WTC11 (cell line): ENCODE measurements at regions not wholly inside any gene's neighbourhood (a gene's known extent, or its start where the extent isn't known, plus 50 kb on each side); places are given as distances from the start of the nearest gene placed in this dataset.

Experiments used
- ATAC-seq: fragments of 200-7000 bp; cut with Tn5 transposase; 2 replicates; pipeline ENCODE4 v1.10.0; 2021; ENCODE audit warnings: mild to moderate bottlenecking, moderate library complexity
- CTCF ChIA-PET: fragments of 300-600 bp; sonication (Branson Sonifier 250); formaldehyde crosslinking; loops from one replicate; lab custom pipeline; 2021; ENCODE audit warnings: antibody characterized with exemption; lab: Charles Lee
- POLR2A ChIA-PET: fragments of 350-600 bp; sonication (Branson Sonifier 250); formaldehyde crosslinking; loops from one replicate; lab custom pipeline; 2021; ENCODE audit warnings: antibody characterized with exemption; lab: Charles Lee
- DNase-seq: peaks from one replicate; pipeline ENCODE4 v3.0.0; 2021; ENCODE audit warnings: low spot score
- H3K27ac Mint-ChIP-seq: 2 replicates; pipeline ENCODE4 v1.8.0; 2021; ENCODE audit warnings: mixed read lengths
- H3K27me3 Mint-ChIP-seq: 2 replicates; pipeline ENCODE4 v1.8.0; 2021; ENCODE audit warnings: low read depth, mild to moderate bottlenecking, moderate library complexity, mixed read lengths
- H3K36me3 Mint-ChIP-seq: 2 replicates; pipeline ENCODE4 v1.8.0; 2021; ENCODE audit warnings: mixed read lengths
- H3K4me1 Mint-ChIP-seq: 2 replicates; pipeline ENCODE4 v1.8.0; 2022; ENCODE audit warnings: mixed read lengths
- H3K4me3 Mint-ChIP-seq: 2 replicates; pipeline ENCODE4 v1.8.0; 2021; ENCODE audit warnings: mild to moderate bottlenecking, moderate library complexity, mixed read lengths
- H3K9me3 Mint-ChIP-seq: 2 replicates; pipeline ENCODE4 v1.8.0; 2021; ENCODE audit warnings: mixed read lengths
- AFF4 ChIP-seq: sonication (generic); formaldehyde crosslinking; IDR thresholded peaks from 2 replicates; pipeline ENCODE4 v1.8.1; 2023; ENCODE audit warnings: mild to moderate bottlenecking, missing genetic modification reagents, borderline replicate concordance
- CREM ChIP-seq: sonication (generic); formaldehyde crosslinking; IDR thresholded peaks from 2 replicates; pipeline ENCODE4 v1.8.1; 2022; ENCODE audit warnings: mild to moderate bottlenecking, missing genetic modification reagents, moderate library complexity
- EMX1 ChIP-seq: fragments of 250-450 bp; sonication (Bioruptor Pico); IDR thresholded peaks from 2 replicates; pipeline ENCODE4 v1.8.0; 2021; ENCODE audit warnings: mild to moderate bottlenecking
- HMGA2 ChIP-seq: fragments of 250-450 bp; sonication (Bioruptor Pico); IDR thresholded peaks from 2 replicates; pipeline ENCODE4 v1.4.0; 2021; ENCODE audit warnings: mild to moderate bottlenecking, moderate library complexity
- HMGXB4 ChIP-seq: sonication (generic); formaldehyde crosslinking; IDR thresholded peaks from 2 replicates; pipeline ENCODE4 v1.8.1; 2023; ENCODE audit warnings: mild to moderate bottlenecking, moderate library complexity, missing genetic modification reagents
- JAZF1 ChIP-seq: fragments of 250-450 bp; sonication (Bioruptor Pico); IDR thresholded peaks from 2 replicates; pipeline ENCODE4 v1.9.0; 2021; ENCODE audit warnings: moderate library complexity, mild to moderate bottlenecking, inconsistent platforms
- MXD4 ChIP-seq: fragments of 250-450 bp; sonication (Bioruptor Pico); IDR thresholded peaks from 2 replicates; pipeline ENCODE4 v1.8.0; 2021; ENCODE audit warnings: mild to moderate bottlenecking, moderate library complexity, borderline replicate concordance
- NFE2L1 ChIP-seq: sonication (generic); formaldehyde crosslinking; IDR thresholded peaks from 2 replicates; pipeline ENCODE4 v1.8.1; 2023; ENCODE audit warnings: missing genetic modification reagents
- NR3C1 ChIP-seq: sonication (generic); formaldehyde crosslinking; conservative IDR thresholded peaks from 2 replicates; pipeline ENCODE4 v1.8.1; 2023; ENCODE audit warnings: low read depth, mild to moderate bottlenecking, missing genetic modification reagents
- TEAD1 ChIP-seq: sonication (generic); formaldehyde crosslinking; IDR thresholded peaks from 2 replicates; pipeline ENCODE4 v1.8.0; 2022; ENCODE audit warnings: mild to moderate bottlenecking, missing genetic modification reagents
- ZNF423 ChIP-seq: fragments of 250-450 bp; sonication (Bioruptor Pico); IDR thresholded peaks from 2 replicates; pipeline ENCODE4 v2.1.2; 2022; ENCODE audit warnings: mild to moderate bottlenecking, moderate library complexity
- ZNF532 ChIP-seq: fragments of 250-450 bp; sonication (Bioruptor Pico); IDR thresholded peaks from 2 replicates; pipeline ENCODE4 v1.9.0; 2021; ENCODE audit warnings: mild to moderate bottlenecking, borderline replicate concordance
- ZSCAN18 ChIP-seq: fragments of 250-450 bp; sonication (Bioruptor Pico); IDR thresholded peaks from 2 replicates; pipeline ENCODE4 v2.1.2; 2022; ENCODE audit warnings: mild to moderate bottlenecking, moderate library complexity
- TF ChIP-seq, protein P1 (sequence below): fragments of 200-600 bp; IDR thresholded peaks from 2 replicates; pipeline ENCODE4 v1.8.0; 2022; ENCODE audit warnings: antibody characterized with exemption
- TF ChIP-seq, protein P2 (sequence below): sonication (generic); formaldehyde crosslinking; IDR thresholded peaks from 2 replicates; pipeline ENCODE4 v1.8.1; 2022; ENCODE audit warnings: mild to moderate bottlenecking, missing genetic modification reagents, moderate library complexity, borderline replicate concordance
- TF ChIP-seq, protein P3 (sequence below): sonication (generic); formaldehyde crosslinking; conservative IDR thresholded peaks from 2 replicates; pipeline ENCODE4 v1.8.1; 2023; ENCODE audit warnings: mild to moderate bottlenecking, low read depth, missing genetic modification reagents, moderate library complexity
- TF ChIP-seq, protein P4 (sequence below): sonication (generic); formaldehyde crosslinking; IDR thresholded peaks from 2 replicates; pipeline ENCODE4 v1.8.1; 2022; ENCODE audit warnings: low read depth, missing genetic modification reagents, borderline replicate concordance

GRCh38 chr13:22412452-22412851 lies 741.6 kb downstream of the FGF9 start:
- no peak for TF ChIP-seq HMGXB4 (CRISPR knock-in tag)
- TF ChIP-seq, protein P1, sequence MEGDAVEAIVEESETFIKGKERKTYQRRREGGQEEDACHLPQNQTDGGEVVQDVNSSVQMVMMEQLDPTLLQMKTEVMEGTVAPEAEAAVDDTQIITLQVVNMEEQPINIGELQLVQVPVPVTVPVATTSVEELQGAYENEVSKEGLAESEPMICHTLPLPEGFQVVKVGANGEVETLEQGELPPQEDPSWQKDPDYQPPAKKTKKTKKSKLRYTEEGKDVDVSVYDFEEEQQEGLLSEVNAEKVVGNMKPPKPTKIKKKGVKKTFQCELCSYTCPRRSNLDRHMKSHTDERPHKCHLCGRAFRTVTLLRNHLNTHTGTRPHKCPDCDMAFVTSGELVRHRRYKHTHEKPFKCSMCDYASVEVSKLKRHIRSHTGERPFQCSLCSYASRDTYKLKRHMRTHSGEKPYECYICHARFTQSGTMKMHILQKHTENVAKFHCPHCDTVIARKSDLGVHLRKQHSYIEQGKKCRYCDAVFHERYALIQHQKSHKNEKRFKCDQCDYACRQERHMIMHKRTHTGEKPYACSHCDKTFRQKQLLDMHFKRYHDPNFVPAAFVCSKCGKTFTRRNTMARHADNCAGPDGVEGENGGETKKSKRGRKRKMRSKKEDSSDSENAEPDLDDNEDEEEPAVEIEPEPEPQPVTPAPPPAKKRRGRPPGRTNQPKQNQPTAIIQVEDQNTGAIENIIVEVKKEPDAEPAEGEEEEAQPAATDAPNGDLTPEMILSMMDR = no peak
- TF ChIP-seq, protein P2, sequence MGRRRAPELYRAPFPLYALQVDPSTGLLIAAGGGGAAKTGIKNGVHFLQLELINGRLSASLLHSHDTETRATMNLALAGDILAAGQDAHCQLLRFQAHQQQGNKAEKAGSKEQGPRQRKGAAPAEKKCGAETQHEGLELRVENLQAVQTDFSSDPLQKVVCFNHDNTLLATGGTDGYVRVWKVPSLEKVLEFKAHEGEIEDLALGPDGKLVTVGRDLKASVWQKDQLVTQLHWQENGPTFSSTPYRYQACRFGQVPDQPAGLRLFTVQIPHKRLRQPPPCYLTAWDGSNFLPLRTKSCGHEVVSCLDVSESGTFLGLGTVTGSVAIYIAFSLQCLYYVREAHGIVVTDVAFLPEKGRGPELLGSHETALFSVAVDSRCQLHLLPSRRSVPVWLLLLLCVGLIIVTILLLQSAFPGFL (CRISPR knock-in tag) = no peak
- TF ChIP-seq, protein P3, sequence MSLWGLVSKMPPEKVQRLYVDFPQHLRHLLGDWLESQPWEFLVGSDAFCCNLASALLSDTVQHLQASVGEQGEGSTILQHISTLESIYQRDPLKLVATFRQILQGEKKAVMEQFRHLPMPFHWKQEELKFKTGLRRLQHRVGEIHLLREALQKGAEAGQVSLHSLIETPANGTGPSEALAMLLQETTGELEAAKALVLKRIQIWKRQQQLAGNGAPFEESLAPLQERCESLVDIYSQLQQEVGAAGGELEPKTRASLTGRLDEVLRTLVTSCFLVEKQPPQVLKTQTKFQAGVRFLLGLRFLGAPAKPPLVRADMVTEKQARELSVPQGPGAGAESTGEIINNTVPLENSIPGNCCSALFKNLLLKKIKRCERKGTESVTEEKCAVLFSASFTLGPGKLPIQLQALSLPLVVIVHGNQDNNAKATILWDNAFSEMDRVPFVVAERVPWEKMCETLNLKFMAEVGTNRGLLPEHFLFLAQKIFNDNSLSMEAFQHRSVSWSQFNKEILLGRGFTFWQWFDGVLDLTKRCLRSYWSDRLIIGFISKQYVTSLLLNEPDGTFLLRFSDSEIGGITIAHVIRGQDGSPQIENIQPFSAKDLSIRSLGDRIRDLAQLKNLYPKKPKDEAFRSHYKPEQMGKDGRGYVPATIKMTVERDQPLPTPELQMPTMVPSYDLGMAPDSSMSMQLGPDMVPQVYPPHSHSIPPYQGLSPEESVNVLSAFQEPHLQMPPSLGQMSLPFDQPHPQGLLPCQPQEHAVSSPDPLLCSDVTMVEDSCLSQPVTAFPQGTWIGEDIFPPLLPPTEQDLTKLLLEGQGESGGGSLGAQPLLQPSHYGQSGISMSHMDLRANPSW (CRISPR knock-in tag) = no peak
- no peak for TF ChIP-seq TEAD1
- no peak for TF ChIP-seq ZSCAN18
- no peak for TF ChIP-seq CREM (CRISPR knock-in tag)
- TF ChIP-seq NFE2L1 (CRISPR knock-in tag) = no peak
- no peak for TF ChIP-seq ZNF532 (CRISPR knock-in tag)
- no peak for TF ChIP-seq HMGA2
- no peak for TF ChIP-seq MXD4
- TF ChIP-seq JAZF1 = no peak
- Mint-ChIP-seq H3K36me3 (peaks cover 31% of the 10 kb centered on the region), H3K4me3 (no peak overlapping the region), H3K27ac (no peak overlapping the region), H3K27me3 (no peaks in the 10 kb centered on the region), H3K4me1 (peaks cover 11% of the 10 kb centered on the region), H3K9me3 (peaks cover 50% of the 10 kb centered on the region)
- ATAC-seq (no peak), DNase-seq (no peak)
- ChIA-PET POLR2A (no interaction called here), CTCF (no interaction called here)

GRCh38 chr13:22422023-22422422 lies 751.1 kb downstream of the FGF9 start:
- no peaks in the 10 kb centered on the region for H3K4me1 Mint-ChIP-seq
- DNase-seq = no peak
- no peak overlapping the region for H3K27ac Mint-ChIP-seq
- H3K4me3 Mint-ChIP-seq = no peak overlapping the region
- CTCF ChIA-PET = no interaction called here
- H3K27me3 Mint-ChIP-seq = no peaks in the 10 kb centered on the region
- POLR2A ChIA-PET = no interaction called here
- no peak for ATAC-seq
- no peaks in the 10 kb centered on the region for H3K36me3 Mint-ChIP-seq
- H3K9me3 Mint-ChIP-seq = peaks cover 13% of the 10 kb centered on the region; the same call in 1 of the 2 replicates
- no peak for TF ChIP-seq EMX1 (CRISPR knock-in tag)
- no peak for TF ChIP-seq AFF4 (CRISPR knock-in tag)
- no peak for TF ChIP-seq NR3C1 (CRISPR knock-in tag)
- TF ChIP-seq, protein P4, sequence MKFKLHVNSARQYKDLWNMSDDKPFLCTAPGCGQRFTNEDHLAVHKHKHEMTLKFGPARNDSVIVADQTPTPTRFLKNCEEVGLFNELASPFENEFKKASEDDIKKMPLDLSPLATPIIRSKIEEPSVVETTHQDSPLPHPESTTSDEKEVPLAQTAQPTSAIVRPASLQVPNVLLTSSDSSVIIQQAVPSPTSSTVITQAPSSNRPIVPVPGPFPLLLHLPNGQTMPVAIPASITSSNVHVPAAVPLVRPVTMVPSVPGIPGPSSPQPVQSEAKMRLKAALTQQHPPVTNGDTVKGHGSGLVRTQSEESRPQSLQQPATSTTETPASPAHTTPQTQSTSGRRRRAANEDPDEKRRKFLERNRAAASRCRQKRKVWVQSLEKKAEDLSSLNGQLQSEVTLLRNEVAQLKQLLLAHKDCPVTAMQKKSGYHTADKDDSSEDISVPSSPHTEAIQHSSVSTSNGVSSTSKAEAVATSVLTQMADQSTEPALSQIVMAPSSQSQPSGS (CRISPR knock-in tag) = no peak
- no peak for TF ChIP-seq ZNF423 (CRISPR knock-in tag)
- no peak for TF ChIP-seq TEAD1
